Panc1 (cell line): ENCODE measurements at regions not wholly inside any gene's neighbourhood (a gene's known extent, or its start where the extent isn't known, plus 50 kb on each side); places are given as distances from the start of the nearest gene placed in this dataset.

ENCODE experiments used
- ATAC-seq: fragments of 200-7000 bp; cut with Tn5 transposase; 2 replicates; pipeline ENCODE4 v1.9.1; 2020; ENCODE audit warnings: mild to moderate bottlenecking, moderate library complexity
- BruUV-seq: library from RNA; stranded (reverse); fragments of 400-500 nt; replicated peaks from 2 replicates; lab custom pipeline; 2021; lab: Mats Ljungman, UMichigan
- CTCF ChIA-PET: fragments of 300-600 bp; sonication (Branson Sonifier 250); formaldehyde crosslinking; loops from one replicate; lab custom pipeline; 2022; ENCODE audit warnings: antibody characterized with exemption; lab: Charles Lee
- POLR2A ChIA-PET: fragments of 300-600 bp; sonication (Branson Sonifier 250); formaldehyde crosslinking; loops from one replicate; lab custom pipeline; 2022; ENCODE audit warnings: antibody characterized with exemption; lab: Charles Lee
- DNase-seq: peaks from one replicate; pipeline ENCODE4 v3.0.0-alpha.2; 2010; ENCODE audit warnings: low read depth, low spot score
- H3K27ac ChIP-seq: 2 replicates; pipeline ENCODE4 v1.5.1; 2011; ENCODE audit warnings: mild to moderate bottlenecking, low read length, inconsistent platforms
- H3K27me3 ChIP-seq: fragments of 200-500 bp; sonication (Bioruptor generic); 2 replicates; pipeline ENCODE4 v1.6.0; 2014; ENCODE audit warnings: low read length, inconsistent platforms; ENCODE audit not compliant: control insufficient read depth, insufficient read depth
- H3K36me3 ChIP-seq: fragments of 200-500 bp; sonication (Bioruptor generic); 2 replicates; pipeline ENCODE4 v1.5.1; 2014; ENCODE audit warnings: inconsistent platforms, mild to moderate bottlenecking, low read length, moderate library complexity; ENCODE audit not compliant: control insufficient read depth, insufficient read depth
- H3K4me1 ChIP-seq: 2 replicates; pipeline ENCODE4 v1.5.1; 2011; ENCODE audit warnings: inconsistent platforms, mild to moderate bottlenecking, low read length, moderate library complexity; ENCODE audit not compliant: control insufficient read depth, insufficient read depth
- H3K4me3 ChIP-seq, 2 experiments: 2 replicates each; pipeline ENCODE4 v1.5.1; 2011 to 2012; ENCODE audit warnings: low read depth in 2 of 2, low read length in 2 of 2, mild to moderate bottlenecking in 2 of 2, inconsistent platforms in 1 of 2, moderate library complexity in 1 of 2
- H3K9me3 ChIP-seq: fragments of 200-500 bp; sonication (Bioruptor generic); 2 replicates; pipeline ENCODE4 v1.5.1; 2014; ENCODE audit warnings: low read depth, mild to moderate bottlenecking, inconsistent platforms, low read length, moderate library complexity; ENCODE audit not compliant: control insufficient read depth, insufficient read depth
- POLR2AphosphoS5 ChIP-seq: IDR thresholded peaks from 2 replicates; pipeline ENCODE4 v1.6.1; 2012; ENCODE audit warnings: mild to moderate bottlenecking, low read depth, low read length, moderate library complexity
- SIN3A ChIP-seq: IDR thresholded peaks from 2 replicates; pipeline ENCODE4 v1.6.1; 2012; ENCODE audit warnings: low read depth, mild to moderate bottlenecking, low read length, moderate library complexity, borderline replicate concordance; ENCODE audit not compliant: insufficient read depth
- TCF7L2 ChIP-seq: IDR thresholded peaks from 2 replicates; pipeline ENCODE4 v1.6.1; 2011; ENCODE audit warnings: mild to moderate bottlenecking, low read depth, low read length, inconsistent platforms
- in situ Hi-C: cut with HindIII; loops from 2 replicates; pipeline ENCODE4 v1.10.0; 2016; ENCODE audit warnings: low sequenced_read_pairs, low pct_unique_long_range_greater_than_20kb
- intact Hi-C: fragments of 100-400 bp; cut with micrococcal nuclease; formaldehyde crosslinking; loops from one replicate; pipeline ENCODE4 v1.10.0; 2022; ENCODE audit not compliant: unreplicated experiment
- TF ChIP-seq, protein P1 (sequence below), 2 experiments: IDR thresholded peaks; 2 replicates each; pipeline ENCODE4 v1.6.1; 2011 to 2012; ENCODE audit warnings: low read depth in 2 of 2, control low read depth in 1 of 2, low read length in 1 of 2, mild to moderate bottlenecking in 1 of 2, moderate library complexity in 1 of 2; ENCODE audit not compliant: insufficient read depth in 1 of 2
- TF ChIP-seq, protein P2 (sequence below): fragments of 450-650 bp; IDR thresholded peaks from 2 replicates; pipeline ENCODE4 v1.5.1; 2017; ENCODE audit warnings: mild to moderate bottlenecking

DNA sequence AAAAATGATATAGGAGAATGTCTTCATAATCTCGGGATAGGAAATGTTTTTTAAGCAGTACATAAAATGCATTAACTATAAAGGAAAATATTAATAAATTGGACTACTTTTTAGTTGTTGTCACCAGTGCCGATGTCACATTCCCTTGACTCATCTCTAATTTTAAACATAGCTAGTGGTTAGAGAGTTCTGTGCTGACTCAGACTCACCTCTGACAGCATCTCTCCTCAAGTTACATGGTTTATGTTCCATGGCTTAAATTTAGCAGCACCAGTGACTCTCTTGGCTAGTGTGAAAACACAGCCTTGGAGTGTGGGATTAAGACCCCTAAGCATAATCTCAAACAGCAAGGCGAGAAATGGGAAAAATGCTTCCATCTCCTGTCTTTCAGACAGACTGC, 311.8 kb upstream of the MMS22L start:
- ChIA-PET CTCF (no interaction called here), POLR2A (no interaction called here)
- ATAC-seq (no peak), DNase-seq (no peak)
- no TSS peak for BruUV-seq
- Histone ChIP-seq H3K27ac (no peak overlapping the region), H3K36me3 (no peaks in the 10 kb centered on the region), H3K4me3 (no peak overlapping the region), H3K9me3 (no peaks in the 10 kb centered on the region), H3K4me1 (no peaks in the 10 kb centered on the region), H3K27me3 (no peaks in the 10 kb centered on the region)
- no peak for TF ChIP-seq SIN3A
- TF ChIP-seq, protein P1, sequence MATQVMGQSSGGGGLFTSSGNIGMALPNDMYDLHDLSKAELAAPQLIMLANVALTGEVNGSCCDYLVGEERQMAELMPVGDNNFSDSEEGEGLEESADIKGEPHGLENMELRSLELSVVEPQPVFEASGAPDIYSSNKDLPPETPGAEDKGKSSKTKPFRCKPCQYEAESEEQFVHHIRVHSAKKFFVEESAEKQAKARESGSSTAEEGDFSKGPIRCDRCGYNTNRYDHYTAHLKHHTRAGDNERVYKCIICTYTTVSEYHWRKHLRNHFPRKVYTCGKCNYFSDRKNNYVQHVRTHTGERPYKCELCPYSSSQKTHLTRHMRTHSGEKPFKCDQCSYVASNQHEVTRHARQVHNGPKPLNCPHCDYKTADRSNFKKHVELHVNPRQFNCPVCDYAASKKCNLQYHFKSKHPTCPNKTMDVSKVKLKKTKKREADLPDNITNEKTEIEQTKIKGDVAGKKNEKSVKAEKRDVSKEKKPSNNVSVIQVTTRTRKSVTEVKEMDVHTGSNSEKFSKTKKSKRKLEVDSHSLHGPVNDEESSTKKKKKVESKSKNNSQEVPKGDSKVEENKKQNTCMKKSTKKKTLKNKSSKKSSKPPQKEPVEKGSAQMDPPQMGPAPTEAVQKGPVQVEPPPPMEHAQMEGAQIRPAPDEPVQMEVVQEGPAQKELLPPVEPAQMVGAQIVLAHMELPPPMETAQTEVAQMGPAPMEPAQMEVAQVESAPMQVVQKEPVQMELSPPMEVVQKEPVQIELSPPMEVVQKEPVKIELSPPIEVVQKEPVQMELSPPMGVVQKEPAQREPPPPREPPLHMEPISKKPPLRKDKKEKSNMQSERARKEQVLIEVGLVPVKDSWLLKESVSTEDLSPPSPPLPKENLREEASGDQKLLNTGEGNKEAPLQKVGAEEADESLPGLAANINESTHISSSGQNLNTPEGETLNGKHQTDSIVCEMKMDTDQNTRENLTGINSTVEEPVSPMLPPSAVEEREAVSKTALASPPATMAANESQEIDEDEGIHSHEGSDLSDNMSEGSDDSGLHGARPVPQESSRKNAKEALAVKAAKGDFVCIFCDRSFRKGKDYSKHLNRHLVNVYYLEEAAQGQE (IDR thresholded peaks at IDR 0.05; ENCODE audit: insufficient read depth in 1 of 2, low read depth in 2 of 2, low read length in 1 of 2), result no peak
- TF ChIP-seq, protein P2, sequence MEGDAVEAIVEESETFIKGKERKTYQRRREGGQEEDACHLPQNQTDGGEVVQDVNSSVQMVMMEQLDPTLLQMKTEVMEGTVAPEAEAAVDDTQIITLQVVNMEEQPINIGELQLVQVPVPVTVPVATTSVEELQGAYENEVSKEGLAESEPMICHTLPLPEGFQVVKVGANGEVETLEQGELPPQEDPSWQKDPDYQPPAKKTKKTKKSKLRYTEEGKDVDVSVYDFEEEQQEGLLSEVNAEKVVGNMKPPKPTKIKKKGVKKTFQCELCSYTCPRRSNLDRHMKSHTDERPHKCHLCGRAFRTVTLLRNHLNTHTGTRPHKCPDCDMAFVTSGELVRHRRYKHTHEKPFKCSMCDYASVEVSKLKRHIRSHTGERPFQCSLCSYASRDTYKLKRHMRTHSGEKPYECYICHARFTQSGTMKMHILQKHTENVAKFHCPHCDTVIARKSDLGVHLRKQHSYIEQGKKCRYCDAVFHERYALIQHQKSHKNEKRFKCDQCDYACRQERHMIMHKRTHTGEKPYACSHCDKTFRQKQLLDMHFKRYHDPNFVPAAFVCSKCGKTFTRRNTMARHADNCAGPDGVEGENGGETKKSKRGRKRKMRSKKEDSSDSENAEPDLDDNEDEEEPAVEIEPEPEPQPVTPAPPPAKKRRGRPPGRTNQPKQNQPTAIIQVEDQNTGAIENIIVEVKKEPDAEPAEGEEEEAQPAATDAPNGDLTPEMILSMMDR, result no peak
- TF ChIP-seq POLR2AphosphoS5, result no peak
- no peak for TF ChIP-seq TCF7L2
- intact Hi-C loops, result no loop called here
- in situ Hi-C loops, result no loop called here

DNA sequence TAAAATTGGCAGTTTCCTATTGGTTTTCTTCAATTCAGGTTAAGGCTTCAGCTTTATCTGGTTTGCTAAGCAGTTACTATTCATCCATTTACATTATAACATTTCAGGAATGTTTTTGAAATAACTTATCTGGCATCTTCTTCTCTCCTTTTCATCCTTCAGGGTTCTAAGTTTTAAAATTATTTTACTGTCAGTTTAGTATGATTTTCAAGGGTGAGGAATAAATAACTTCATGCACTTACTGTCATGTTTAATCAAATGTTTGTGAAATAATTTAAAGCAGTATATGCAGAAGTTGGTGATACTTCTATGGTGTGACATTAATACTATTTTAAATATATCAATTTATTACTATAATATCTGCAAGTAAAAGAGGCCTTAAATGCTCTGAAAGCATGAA, 338.1 kb upstream of the MMS22L start:
- CTCF ChIA-PET, result no interaction called here
- no TSS peak for BruUV-seq
- Histone ChIP-seq H3K9me3 (no peaks in the 10 kb centered on the region; the same call in 1 of the 2 replicates), H3K27me3 (no peaks in the 10 kb centered on the region), H3K27ac (no peak overlapping the region), H3K4me1 (no peaks in the 10 kb centered on the region), H3K36me3 (no peaks in the 10 kb centered on the region), H3K4me3 (no peak overlapping the region)
- ATAC-seq (no peak), DNase-seq (no peak)
- intact Hi-C loops, result no loop called here
- no peak for TF ChIP-seq SIN3A
- TF ChIP-seq, protein P1 (IDR thresholded peaks at IDR 0.05; ENCODE audit: insufficient read depth in 1 of 2, low read depth in 2 of 2, low read length in 1 of 2), result no peak
- TF ChIP-seq, protein P2, result no peak
- TF ChIP-seq TCF7L2, result no peak
- TF ChIP-seq POLR2AphosphoS5, result no peak
- POLR2A ChIA-PET, result no interaction called here
- in situ Hi-C loops, result no loop called here
